Right lobe of liver (tissue), 6 donors: ENCODE measurements at regions not wholly inside any gene's neighbourhood (a gene's known extent, or its start where the extent isn't known, plus 50 kb on each side); places are given as distances from the start of the nearest gene placed in this dataset.
A peak's percentile ranks its signal among the peaks of the same experiment; 100 is the strongest.

Experiments
- ATAC-seq, 4 donors: fragments of 200-7000 bp; cut with Tn5 transposase; one replicate each; pipeline ENCODE4 v1.9.1; 2020; ENCODE audit warnings: mild to moderate bottlenecking in 4 of 4, moderate library complexity in 4 of 4
- DNase-seq, 3 donors: peaks; one replicate each; pipeline ENCODE4 v3.0.0-alpha.2; 2020
- H3K27ac ChIP-seq, 3 donors: fragments of 200-600 bp; one replicate each; pipeline ENCODE4 v1.8.0; 2022
- H3K27me3 ChIP-seq, 2 donors: fragments of 200-600 bp; one replicate each; pipeline ENCODE4 v1.8.0; 2022
- H3K36me3 ChIP-seq, 4 donors: fragments of 200-600 bp; sonication (generic) in 1 of 4; one replicate each; pipeline versions ENCODE4 v1.5.1 to v1.8.0; 2017 to 2022; ENCODE audit warnings: control low read depth in 1 of 4
- H3K4me1 ChIP-seq, 4 donors: fragments of 200-600 bp; sonication (generic) in 1 of 4; one replicate each; pipeline versions ENCODE4 v1.5.1 to v1.8.0; 2017 to 2022; ENCODE audit warnings: control low read depth in 1 of 4
- H3K4me3 ChIP-seq, 3 donors: fragments of 200-600 bp; one replicate each; pipeline ENCODE4 v1.8.0; 2022
- H3K9me3 ChIP-seq, 4 donors: fragments of 200-600 bp; sonication (generic) in 1 of 4; one replicate each; pipeline versions ENCODE4 v1.5.1 to v1.8.0; 2017 to 2022; ENCODE audit warnings: control low read depth in 1 of 4
- POLR2A ChIP-seq: fragments of 450-650 bp; IDR thresholded peaks from one replicate; pipeline ENCODE4 v1.6.1; 2017; ENCODE audit warnings: antibody characterized with exemption, mild to moderate bottlenecking
- WGBS: methylation state at CpG from one replicate; pipeline ENCODE4 v1.1.6; 2018; ENCODE audit warnings: low coverage, low lambda C conversion rate; ENCODE audit not compliant: insufficient coverage; ENCODE audit errors: missing lambda C conversion rate; 5-methylcytosine and 5-hydroxymethylcytosine counted together
- intact Hi-C, 2 donors: fragments of 100-400 bp; cut with DNase I; formaldehyde crosslinking; loops; one replicate each; pipeline versions ENCODE4 v1.11.2 to v1.14.1; 2022
- TF ChIP-seq, protein P1 (sequence below), 4 donors: fragments of 200-600 bp in 3 of 4; fragments of 450-650 bp in 1 of 4; IDR thresholded peaks; one replicate each; pipeline versions ENCODE4 v1.5.1 to v1.8.0; 2016 to 2022; ENCODE audit warnings: antibody characterized with exemption in 4 of 4, mild to moderate bottlenecking in 2 of 4
- donor health status: DM: no; HTN: yes; CAD: no.
- donor health status: DM: no; HTN: no; CAD: no.
- donor health status: DM: no; HTN: no; CAD: no.
- donor health status: DM: no; HTN: yes; CAD: no.
- donor health status: DM: no; HTN: yes; CAD: no.

DNA sequence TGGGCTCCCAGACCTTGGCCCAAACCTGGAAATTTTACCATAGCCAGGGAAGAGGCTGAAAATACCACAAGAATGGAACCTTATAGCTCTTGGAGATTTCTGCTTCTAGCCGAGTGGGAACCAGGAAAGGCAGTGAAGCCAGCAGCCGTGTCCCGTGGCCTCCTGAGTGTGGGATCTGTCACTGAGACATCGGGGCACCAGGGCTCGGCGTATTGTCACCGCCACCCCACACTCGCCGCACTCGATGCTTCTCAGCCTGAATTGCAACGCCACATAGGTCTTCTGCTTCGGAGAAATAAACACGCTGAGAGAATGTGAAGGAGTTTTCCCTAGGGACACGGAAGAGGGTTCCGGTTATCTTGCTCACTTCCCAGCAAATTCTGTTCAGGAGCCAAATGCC lies 61.5 kb downstream of the DLL1 start:
- no peak for TF ChIP-seq POLR2A
- TF ChIP-seq, protein P1, sequence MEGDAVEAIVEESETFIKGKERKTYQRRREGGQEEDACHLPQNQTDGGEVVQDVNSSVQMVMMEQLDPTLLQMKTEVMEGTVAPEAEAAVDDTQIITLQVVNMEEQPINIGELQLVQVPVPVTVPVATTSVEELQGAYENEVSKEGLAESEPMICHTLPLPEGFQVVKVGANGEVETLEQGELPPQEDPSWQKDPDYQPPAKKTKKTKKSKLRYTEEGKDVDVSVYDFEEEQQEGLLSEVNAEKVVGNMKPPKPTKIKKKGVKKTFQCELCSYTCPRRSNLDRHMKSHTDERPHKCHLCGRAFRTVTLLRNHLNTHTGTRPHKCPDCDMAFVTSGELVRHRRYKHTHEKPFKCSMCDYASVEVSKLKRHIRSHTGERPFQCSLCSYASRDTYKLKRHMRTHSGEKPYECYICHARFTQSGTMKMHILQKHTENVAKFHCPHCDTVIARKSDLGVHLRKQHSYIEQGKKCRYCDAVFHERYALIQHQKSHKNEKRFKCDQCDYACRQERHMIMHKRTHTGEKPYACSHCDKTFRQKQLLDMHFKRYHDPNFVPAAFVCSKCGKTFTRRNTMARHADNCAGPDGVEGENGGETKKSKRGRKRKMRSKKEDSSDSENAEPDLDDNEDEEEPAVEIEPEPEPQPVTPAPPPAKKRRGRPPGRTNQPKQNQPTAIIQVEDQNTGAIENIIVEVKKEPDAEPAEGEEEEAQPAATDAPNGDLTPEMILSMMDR (IDR thresholded peaks at IDR 0.05): no peak
- Histone ChIP-seq H3K27me3 (no peaks in the 10 kb centered on the region), H3K36me3 (no peaks in the 10 kb centered on the region), H3K4me1 (peaks cover 0 to 22% (median 9%) of the 10 kb centered on the region in 4 donors), H3K4me3 (no peak overlapping the region), H3K9me3 (no peaks in the 10 kb centered on the region), H3K27ac (no peak overlapping the region)
- 79% methylated on average over 8 of the region's 15 CpGs for WGBS
- DNase-seq (peak in 1 of 3 donors; percentile 31), ATAC-seq (no peak)
- intact Hi-C loops: loop anchor here in 1 of 2 donors (10.0 kb wide), 1 partner anchor 55 kb away; no protein-coding TSS in a partner anchor

DNA sequence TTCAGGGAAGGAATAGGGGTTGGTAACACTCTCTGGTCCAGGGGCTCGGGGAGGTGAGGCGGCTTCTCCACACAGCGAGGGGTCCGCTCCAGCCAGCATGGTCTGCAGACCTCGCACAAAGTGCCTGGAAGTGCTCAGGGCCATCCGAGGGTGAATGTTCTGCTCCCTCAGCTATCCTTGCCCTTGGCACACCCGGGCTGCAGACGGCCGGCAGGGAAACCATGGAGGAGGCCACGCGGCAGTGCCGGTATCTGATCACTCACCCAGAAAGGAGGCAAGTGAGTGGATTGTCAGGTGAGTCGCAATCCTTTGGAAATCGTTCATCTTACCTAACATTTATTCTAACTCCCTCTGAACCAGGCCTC lies 62.0 kb downstream of the DLL1 start:
- DNase-seq (peak in 2 of 3 donors; percentile 5 to 39), ATAC-seq (no peak)
- Histone ChIP-seq H3K27ac (no peak overlapping the region), H3K4me3 (no peak overlapping the region), H3K27me3 (no peaks in the 10 kb centered on the region), H3K9me3 (no peaks in the 10 kb centered on the region), H3K4me1 (peaks cover 0 to 25% (median 12%) of the 10 kb centered on the region in 4 donors), H3K36me3 (no peaks in the 10 kb centered on the region)
- intact Hi-C loops: loop anchor here in 1 of 2 donors (10.0 kb wide), 1 partner anchor 56 kb away; no protein-coding TSS in a partner anchor
- TF ChIP-seq POLR2A: no peak
- TF ChIP-seq, protein P1 (IDR thresholded peaks at IDR 0.05): no peak
- WGBS: 40% methylated on average over 2 of the region's 14 CpGs

- Histone ChIP-seq H3K4me3 (no peak overlapping the region), H3K9me3 (no peaks in the 10 kb centered on the region), H3K27ac (no peak overlapping the region), H3K36me3 (no peaks in the 10 kb centered on the region), H3K27me3 (no peaks in the 10 kb centered on the region), H3K4me1 (peaks cover 0 to 25% (median 12%) of the 10 kb centered on the region in 4 donors)
- DNase-seq: peak in 1 of 3 donors; percentile 22
- WGBS: 86% methylated on average over 14 of the region's 24 CpGs
- no peak for ATAC-seq
- no peak for TF ChIP-seq POLR2A
- TF ChIP-seq, protein P1 (IDR thresholded peaks at IDR 0.05): no peak
- intact Hi-C loops: loop anchor here in 1 of 2 donors (10.0 kb wide), 1 partner anchor 57 kb away; no protein-coding TSS in a partner anchor
These were observed 62.6 kb downstream of the DLL1 start for GRCh38 chr6:170227996-170228945.

- intact Hi-C loops: loop anchor here in 1 of 2 donors (10.0 kb wide), 1 partner anchor 57 kb away; no protein-coding TSS in a partner anchor
- DNase-seq (peak in 2 of 3 donors; percentile 29 to 53), ATAC-seq (no peak)
- Histone ChIP-seq H3K9me3 (no peaks in the 10 kb centered on the region), H3K36me3 (no peaks in the 10 kb centered on the region), H3K27ac (no peak overlapping the region), H3K4me3 (no peak overlapping the region), H3K4me1 (peaks cover 0 to 26% (median 15%) of the 10 kb centered on the region in 4 donors), H3K27me3 (no peaks in the 10 kb centered on the region)
- 100% methylated on average over 2 of the region's 14 CpGs for WGBS
- TF ChIP-seq POLR2A: no peak
- TF ChIP-seq, protein P1 (IDR thresholded peaks at IDR 0.05): no peak
These were observed 63.3 kb downstream of the DLL1 start for GRCh38 chr6:170227521-170227983.
